ENCODE measurements at regions not wholly inside any gene's neighbourhood (a gene's known extent, or its start where the extent isn't known, plus 50 kb on each side); places are given as distances from the start of the nearest gene placed in this dataset.
"Not testable (repeated sequence)": the region's sequence is repeated elsewhere in the genome, so short reads cannot be mapped to it uniquely, and the experiment has no call there.

DNA sequence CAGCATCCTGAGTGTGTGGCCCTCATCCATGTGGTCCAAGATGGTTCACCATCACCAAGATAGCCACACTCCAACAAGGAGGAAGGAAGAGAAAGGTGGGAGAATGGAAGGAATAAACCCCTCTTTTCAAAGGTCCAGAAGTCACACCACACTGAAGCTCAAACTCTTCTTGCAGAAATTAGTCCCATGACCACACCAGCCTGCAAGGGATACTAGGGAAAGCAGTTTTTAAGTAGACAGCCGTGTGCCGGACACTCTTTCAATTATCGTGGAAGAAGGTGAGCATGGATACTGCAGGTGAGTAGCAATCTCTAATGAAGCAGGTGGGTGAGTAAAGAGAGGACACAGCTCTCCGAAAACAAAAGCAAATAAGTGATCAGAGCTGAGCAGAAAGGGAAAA, 191.7 kb upstream of the IRF2BP2 start:
- not testable (repeated sequence) for TF ChIP-seq EZH2 (IDR thresholded peaks at IDR 0.05); FOSL1 (IDR thresholded peaks at IDR 0.05; ENCODE audit: low read depth); SP1 (IDR thresholded peaks at IDR 0.05; ENCODE audit: low read depth); POLR2A (IDR thresholded peaks at IDR 0.05; ENCODE audit: borderline replicate concordance, extremely low read depth, insufficient read depth, insufficient read length); JUND (IDR thresholded peaks at IDR 0.05); POLR2AphosphoS5 (IDR thresholded peaks at IDR 0.05; ENCODE audit: low read depth, low read length); EZH2phosphoT487 (IDR thresholded peaks at IDR 0.05; ENCODE audit: borderline replicate concordance)
- TF ChIP-seq, protein P1, sequence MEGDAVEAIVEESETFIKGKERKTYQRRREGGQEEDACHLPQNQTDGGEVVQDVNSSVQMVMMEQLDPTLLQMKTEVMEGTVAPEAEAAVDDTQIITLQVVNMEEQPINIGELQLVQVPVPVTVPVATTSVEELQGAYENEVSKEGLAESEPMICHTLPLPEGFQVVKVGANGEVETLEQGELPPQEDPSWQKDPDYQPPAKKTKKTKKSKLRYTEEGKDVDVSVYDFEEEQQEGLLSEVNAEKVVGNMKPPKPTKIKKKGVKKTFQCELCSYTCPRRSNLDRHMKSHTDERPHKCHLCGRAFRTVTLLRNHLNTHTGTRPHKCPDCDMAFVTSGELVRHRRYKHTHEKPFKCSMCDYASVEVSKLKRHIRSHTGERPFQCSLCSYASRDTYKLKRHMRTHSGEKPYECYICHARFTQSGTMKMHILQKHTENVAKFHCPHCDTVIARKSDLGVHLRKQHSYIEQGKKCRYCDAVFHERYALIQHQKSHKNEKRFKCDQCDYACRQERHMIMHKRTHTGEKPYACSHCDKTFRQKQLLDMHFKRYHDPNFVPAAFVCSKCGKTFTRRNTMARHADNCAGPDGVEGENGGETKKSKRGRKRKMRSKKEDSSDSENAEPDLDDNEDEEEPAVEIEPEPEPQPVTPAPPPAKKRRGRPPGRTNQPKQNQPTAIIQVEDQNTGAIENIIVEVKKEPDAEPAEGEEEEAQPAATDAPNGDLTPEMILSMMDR (IDR thresholded peaks at IDR 0.05 in 2 of 3, conservative IDR thresholded peaks at IDR 0.05 in 1 of 3; ENCODE audit: borderline replicate concordance in 1 of 3, insufficient read depth in 1 of 3, low read depth in 2 of 3, low read length in 2 of 3) = not testable (repeated sequence)
- TF ChIP-seq, protein P2, sequence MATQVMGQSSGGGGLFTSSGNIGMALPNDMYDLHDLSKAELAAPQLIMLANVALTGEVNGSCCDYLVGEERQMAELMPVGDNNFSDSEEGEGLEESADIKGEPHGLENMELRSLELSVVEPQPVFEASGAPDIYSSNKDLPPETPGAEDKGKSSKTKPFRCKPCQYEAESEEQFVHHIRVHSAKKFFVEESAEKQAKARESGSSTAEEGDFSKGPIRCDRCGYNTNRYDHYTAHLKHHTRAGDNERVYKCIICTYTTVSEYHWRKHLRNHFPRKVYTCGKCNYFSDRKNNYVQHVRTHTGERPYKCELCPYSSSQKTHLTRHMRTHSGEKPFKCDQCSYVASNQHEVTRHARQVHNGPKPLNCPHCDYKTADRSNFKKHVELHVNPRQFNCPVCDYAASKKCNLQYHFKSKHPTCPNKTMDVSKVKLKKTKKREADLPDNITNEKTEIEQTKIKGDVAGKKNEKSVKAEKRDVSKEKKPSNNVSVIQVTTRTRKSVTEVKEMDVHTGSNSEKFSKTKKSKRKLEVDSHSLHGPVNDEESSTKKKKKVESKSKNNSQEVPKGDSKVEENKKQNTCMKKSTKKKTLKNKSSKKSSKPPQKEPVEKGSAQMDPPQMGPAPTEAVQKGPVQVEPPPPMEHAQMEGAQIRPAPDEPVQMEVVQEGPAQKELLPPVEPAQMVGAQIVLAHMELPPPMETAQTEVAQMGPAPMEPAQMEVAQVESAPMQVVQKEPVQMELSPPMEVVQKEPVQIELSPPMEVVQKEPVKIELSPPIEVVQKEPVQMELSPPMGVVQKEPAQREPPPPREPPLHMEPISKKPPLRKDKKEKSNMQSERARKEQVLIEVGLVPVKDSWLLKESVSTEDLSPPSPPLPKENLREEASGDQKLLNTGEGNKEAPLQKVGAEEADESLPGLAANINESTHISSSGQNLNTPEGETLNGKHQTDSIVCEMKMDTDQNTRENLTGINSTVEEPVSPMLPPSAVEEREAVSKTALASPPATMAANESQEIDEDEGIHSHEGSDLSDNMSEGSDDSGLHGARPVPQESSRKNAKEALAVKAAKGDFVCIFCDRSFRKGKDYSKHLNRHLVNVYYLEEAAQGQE (IDR thresholded peaks at IDR 0.05; ENCODE audit: low read depth) = not testable (repeated sequence)
- TF ChIP-seq, protein P3, sequence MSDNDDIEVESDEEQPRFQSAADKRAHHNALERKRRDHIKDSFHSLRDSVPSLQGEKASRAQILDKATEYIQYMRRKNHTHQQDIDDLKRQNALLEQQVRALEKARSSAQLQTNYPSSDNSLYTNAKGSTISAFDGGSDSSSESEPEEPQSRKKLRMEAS (IDR thresholded peaks at IDR 0.05) = not testable (repeated sequence)
